PC-9 (cell line): ENCODE measurements at regions not wholly inside any gene's neighbourhood (a gene's known extent, or its start where the extent isn't known, plus 50 kb on each side); places are given as distances from the start of the nearest gene placed in this dataset.

Source experiments
- EZH2 ChIP-seq: fragments of 200-600 bp; sonication (generic); IDR thresholded peaks from 2 replicates; pipeline ENCODE4 v1.8.0; 2017; ENCODE audit warnings: antibody characterized with exemption, low read depth
- TF ChIP-seq, protein P1 (sequence below): fragments of 200-600 bp; sonication (generic); conservative IDR thresholded peaks from 2 replicates; pipeline ENCODE4 v1.6.1; 2017; ENCODE audit warnings: mixed run types, antibody characterized with exemption, mild to moderate bottlenecking, moderate library complexity

- TF ChIP-seq, protein P1, sequence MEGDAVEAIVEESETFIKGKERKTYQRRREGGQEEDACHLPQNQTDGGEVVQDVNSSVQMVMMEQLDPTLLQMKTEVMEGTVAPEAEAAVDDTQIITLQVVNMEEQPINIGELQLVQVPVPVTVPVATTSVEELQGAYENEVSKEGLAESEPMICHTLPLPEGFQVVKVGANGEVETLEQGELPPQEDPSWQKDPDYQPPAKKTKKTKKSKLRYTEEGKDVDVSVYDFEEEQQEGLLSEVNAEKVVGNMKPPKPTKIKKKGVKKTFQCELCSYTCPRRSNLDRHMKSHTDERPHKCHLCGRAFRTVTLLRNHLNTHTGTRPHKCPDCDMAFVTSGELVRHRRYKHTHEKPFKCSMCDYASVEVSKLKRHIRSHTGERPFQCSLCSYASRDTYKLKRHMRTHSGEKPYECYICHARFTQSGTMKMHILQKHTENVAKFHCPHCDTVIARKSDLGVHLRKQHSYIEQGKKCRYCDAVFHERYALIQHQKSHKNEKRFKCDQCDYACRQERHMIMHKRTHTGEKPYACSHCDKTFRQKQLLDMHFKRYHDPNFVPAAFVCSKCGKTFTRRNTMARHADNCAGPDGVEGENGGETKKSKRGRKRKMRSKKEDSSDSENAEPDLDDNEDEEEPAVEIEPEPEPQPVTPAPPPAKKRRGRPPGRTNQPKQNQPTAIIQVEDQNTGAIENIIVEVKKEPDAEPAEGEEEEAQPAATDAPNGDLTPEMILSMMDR = no peak
- no peak for TF ChIP-seq EZH2
These were observed 440.9 kb downstream of the CNTN6 start for GRCh38 chr3:1533763-1534162.
